GM12874 (cell line): ENCODE measurements at regions not wholly inside any gene's neighbourhood (a gene's known extent, or its start where the extent isn't known, plus 50 kb on each side); places are given as distances from the start of the nearest gene placed in this dataset.

Experiments used
- CTCF ChIP-seq: IDR thresholded peaks from 2 replicates; pipeline ENCODE4 v1.5.1; 2011; ENCODE audit warnings: low read depth, mild to moderate bottlenecking, control low read depth, low read length, moderate library complexity; ENCODE audit not compliant: insufficient read depth

GRCh38 chr12:91490667-91491311 is 308.2 kb upstream of the DCN start:
- TF ChIP-seq CTCF: no peak

- TF ChIP-seq CTCF: no peak
Measured at GRCh38 chr12:91483471-91483985, 300.9 kb upstream of the DCN start.

- no peak for TF ChIP-seq CTCF
Measured at GRCh38 chr12:91482231-91482630, 299.6 kb upstream of the DCN start.

- no peak for TF ChIP-seq CTCF
Measured at GRCh38 chr12:91478500-91478899, 295.9 kb upstream of the DCN start.

- TF ChIP-seq CTCF: no peak
Measured at GRCh38 chr12:91467686-91468085, 285.1 kb upstream of the DCN start.

GRCh38 chr12:91461061-91461460 is 278.4 kb upstream of the DCN start:
- TF ChIP-seq CTCF: no peak

GRCh38 chr12:91460469-91460868 is 277.9 kb upstream of the DCN start:
- no peak for TF ChIP-seq CTCF
